Nephron progenitor cell (in vitro differentiated cells): ENCODE measurements at regions not wholly inside any gene's neighbourhood (a gene's known extent, or its start where the extent isn't known, plus 50 kb on each side); places are given as distances from the start of the nearest gene placed in this dataset.

Experiments used
- DNase-seq: peaks from one replicate; pipeline ENCODE4 v3.0.0; 2021
- H3K27ac Mint-ChIP-seq: 2 replicates; pipeline ENCODE4 v1.8.0; 2021; ENCODE audit warnings: mild to moderate bottlenecking, moderate library complexity, mixed read lengths
- H3K27me3 Mint-ChIP-seq: 2 replicates; pipeline ENCODE4 v1.8.0; 2021; ENCODE audit warnings: mild to moderate bottlenecking, low read depth, mixed read lengths; ENCODE audit not compliant: poor library complexity
- H3K36me3 Mint-ChIP-seq: 2 replicates; pipeline ENCODE4 v1.8.0; 2021; ENCODE audit warnings: low read depth, mixed read lengths
- H3K4me1 Mint-ChIP-seq: 2 replicates; pipeline ENCODE4 v1.8.0; 2021; ENCODE audit warnings: mixed read lengths
- H3K4me3 Mint-ChIP-seq: 2 replicates; pipeline ENCODE4 v1.8.0; 2021; ENCODE audit warnings: mild to moderate bottlenecking, moderate library complexity, mixed read lengths
- H3K9me3 Mint-ChIP-seq: 2 replicates; pipeline ENCODE4 v1.8.0; 2021; ENCODE audit warnings: mild to moderate bottlenecking, moderate library complexity, mixed read lengths
- CTCF ChIP-seq: fragments of 200-600 bp; sonication (generic); IDR thresholded peaks from 2 replicates; pipeline ENCODE4 v1.5.0; 2021; ENCODE audit warnings: antibody characterized with exemption

GRCh38 chr2:204360218-204361007, 184.9 kb upstream of the PARD3B start:
- no peak overlapping the region for H3K27ac Mint-ChIP-seq
- peaks cover 11% of the 10 kb centered on the region for H3K27me3 Mint-ChIP-seq
- no peak overlapping the region for H3K4me3 Mint-ChIP-seq
- no peak for DNase-seq
- peaks cover 32% of the 10 kb centered on the region for H3K4me1 Mint-ChIP-seq
- H3K36me3 Mint-ChIP-seq: no peaks in the 10 kb centered on the region
- no peak for TF ChIP-seq CTCF
- no peaks in the 10 kb centered on the region for H3K9me3 Mint-ChIP-seq

- Mint-ChIP-seq H3K36me3 (no peaks in the 10 kb centered on the region), H3K4me1 (peaks cover 25% of the 10 kb centered on the region), H3K27me3 (peaks cover 10% of the 10 kb centered on the region), H3K27ac (no peak overlapping the region), H3K4me3 (no peak overlapping the region), H3K9me3 (no peaks in the 10 kb centered on the region)
- no peak for DNase-seq
- TF ChIP-seq CTCF: no peak
These were observed 183.5 kb upstream of the PARD3B start for GRCh38 chr2:204361738-204362137.

- no peaks in the 10 kb centered on the region for H3K36me3 Mint-ChIP-seq
- peaks cover 9% of the 10 kb centered on the region for H3K27me3 Mint-ChIP-seq
- no peaks in the 10 kb centered on the region for H3K9me3 Mint-ChIP-seq
- DNase-seq: no peak
- peaks cover 17% of the 10 kb centered on the region for H3K4me1 Mint-ChIP-seq
- H3K4me3 Mint-ChIP-seq: no peak overlapping the region
- H3K27ac Mint-ChIP-seq: no peak overlapping the region
- TF ChIP-seq CTCF: no peak
These were observed 182.7 kb upstream of the PARD3B start for GRCh38 chr2:204362581-204362980.

GRCh38 chr2:204363513-204363912, 181.8 kb upstream of the PARD3B start:
- peaks cover 9% of the 10 kb centered on the region for H3K27me3 Mint-ChIP-seq
- no peak for TF ChIP-seq CTCF
- DNase-seq: no peak
- H3K9me3 Mint-ChIP-seq: no peaks in the 10 kb centered on the region
- H3K36me3 Mint-ChIP-seq: no peaks in the 10 kb centered on the region
- peaks cover 23% of the 10 kb centered on the region for H3K4me1 Mint-ChIP-seq
- no peak overlapping the region for H3K27ac Mint-ChIP-seq
- no peak overlapping the region for H3K4me3 Mint-ChIP-seq

DNA sequence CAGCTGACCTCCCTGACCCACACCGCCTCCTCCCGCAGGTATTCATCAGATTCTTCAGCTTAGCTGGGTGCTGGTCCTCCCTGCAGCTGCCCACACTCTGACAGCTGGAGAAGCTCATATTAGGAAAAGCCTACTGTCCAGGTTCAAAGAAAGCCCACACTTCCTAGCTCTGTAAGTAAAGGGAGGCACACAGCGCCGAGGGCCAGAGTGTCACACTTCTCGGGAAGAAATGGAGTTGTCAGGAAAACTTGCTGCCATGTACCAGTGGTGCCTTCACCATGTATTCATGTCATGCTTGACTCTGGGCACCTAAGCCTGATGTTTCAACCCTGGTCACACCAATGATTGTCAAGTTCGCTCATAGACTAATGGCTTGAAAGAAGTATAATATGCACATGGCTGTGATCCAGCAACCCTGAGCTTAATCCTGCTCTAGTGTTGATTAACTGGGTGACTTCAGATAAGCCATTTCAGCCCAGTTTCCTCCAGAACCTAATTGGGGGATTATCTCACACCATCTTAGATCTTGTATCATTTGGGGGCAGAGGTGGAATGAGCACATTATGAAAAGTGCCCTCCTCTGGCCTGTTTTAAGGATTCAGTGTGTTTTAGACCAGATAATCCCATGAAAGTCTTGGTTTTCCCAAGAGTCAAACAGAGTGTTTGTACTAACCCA, 180.3 kb upstream of the PARD3B start:
- no peak for DNase-seq
- no peak for TF ChIP-seq CTCF
- Mint-ChIP-seq H3K27me3 (peaks cover 9% of the 10 kb centered on the region), H3K27ac (no peak overlapping the region), H3K9me3 (no peaks in the 10 kb centered on the region), H3K36me3 (no peaks in the 10 kb centered on the region), H3K4me1 (peaks cover 19% of the 10 kb centered on the region), H3K4me3 (no peak overlapping the region)

- no peak overlapping the region for H3K4me3 Mint-ChIP-seq
- no peak for TF ChIP-seq CTCF
- peaks cover 23% of the 10 kb centered on the region for H3K4me1 Mint-ChIP-seq
- H3K27ac Mint-ChIP-seq: no peak overlapping the region
- no peaks in the 10 kb centered on the region for H3K36me3 Mint-ChIP-seq
- H3K9me3 Mint-ChIP-seq: no peaks in the 10 kb centered on the region
- DNase-seq: no peak
- H3K27me3 Mint-ChIP-seq: peaks cover 8% of the 10 kb centered on the region
These were observed 179.5 kb upstream of the PARD3B start for GRCh38 chr2:204365811-204366210.
